Panc1 (cell line): ENCODE measurements at regions not wholly inside any gene's neighbourhood (a gene's known extent, or its start where the extent isn't known, plus 50 kb on each side); places are given as distances from the start of the nearest gene placed in this dataset.

Source experiments
- ATAC-seq: fragments of 200-7000 bp; cut with Tn5 transposase; 2 replicates; pipeline ENCODE4 v1.9.1; 2020; ENCODE audit warnings: mild to moderate bottlenecking, moderate library complexity
- BruUV-seq: library from RNA; stranded (reverse); fragments of 400-500 nt; replicated peaks from 2 replicates; lab custom pipeline; 2021; lab: Mats Ljungman, UMichigan
- CTCF ChIA-PET: fragments of 300-600 bp; sonication (Branson Sonifier 250); formaldehyde crosslinking; loops from one replicate; lab custom pipeline; 2022; ENCODE audit warnings: antibody characterized with exemption; lab: Charles Lee
- POLR2A ChIA-PET: fragments of 300-600 bp; sonication (Branson Sonifier 250); formaldehyde crosslinking; loops from one replicate; lab custom pipeline; 2022; ENCODE audit warnings: antibody characterized with exemption; lab: Charles Lee
- DNase-seq: peaks from one replicate; pipeline ENCODE4 v3.0.0-alpha.2; 2010; ENCODE audit warnings: low read depth, low spot score
- H3K27ac ChIP-seq: 2 replicates; pipeline ENCODE4 v1.5.1; 2011; ENCODE audit warnings: mild to moderate bottlenecking, low read length, inconsistent platforms
- H3K27me3 ChIP-seq: fragments of 200-500 bp; sonication (Bioruptor generic); 2 replicates; pipeline ENCODE4 v1.6.0; 2014; ENCODE audit warnings: low read length, inconsistent platforms; ENCODE audit not compliant: control insufficient read depth, insufficient read depth
- H3K36me3 ChIP-seq: fragments of 200-500 bp; sonication (Bioruptor generic); 2 replicates; pipeline ENCODE4 v1.5.1; 2014; ENCODE audit warnings: inconsistent platforms, mild to moderate bottlenecking, low read length, moderate library complexity; ENCODE audit not compliant: control insufficient read depth, insufficient read depth
- H3K4me1 ChIP-seq: 2 replicates; pipeline ENCODE4 v1.5.1; 2011; ENCODE audit warnings: inconsistent platforms, mild to moderate bottlenecking, low read length, moderate library complexity; ENCODE audit not compliant: control insufficient read depth, insufficient read depth
- H3K4me3 ChIP-seq, 2 experiments: 2 replicates each; pipeline ENCODE4 v1.5.1; 2011 to 2012; ENCODE audit warnings: low read depth in 2 of 2, low read length in 2 of 2, mild to moderate bottlenecking in 2 of 2, inconsistent platforms in 1 of 2, moderate library complexity in 1 of 2
- H3K9me3 ChIP-seq: fragments of 200-500 bp; sonication (Bioruptor generic); 2 replicates; pipeline ENCODE4 v1.5.1; 2014; ENCODE audit warnings: low read depth, mild to moderate bottlenecking, inconsistent platforms, low read length, moderate library complexity; ENCODE audit not compliant: control insufficient read depth, insufficient read depth
- CTCF ChIP-seq: fragments of 450-650 bp; IDR thresholded peaks from 2 replicates; pipeline ENCODE4 v1.5.1; 2017; ENCODE audit warnings: mild to moderate bottlenecking
- POLR2AphosphoS5 ChIP-seq: IDR thresholded peaks from 2 replicates; pipeline ENCODE4 v1.6.1; 2012; ENCODE audit warnings: mild to moderate bottlenecking, low read depth, low read length, moderate library complexity
- REST ChIP-seq, 2 experiments: IDR thresholded peaks; 2 replicates each; pipeline ENCODE4 v1.6.1; 2011 to 2012; ENCODE audit warnings: low read depth in 2 of 2, control low read depth in 1 of 2, low read length in 1 of 2, mild to moderate bottlenecking in 1 of 2, moderate library complexity in 1 of 2; ENCODE audit not compliant: insufficient read depth in 1 of 2
- SIN3A ChIP-seq: IDR thresholded peaks from 2 replicates; pipeline ENCODE4 v1.6.1; 2012; ENCODE audit warnings: low read depth, mild to moderate bottlenecking, low read length, moderate library complexity, borderline replicate concordance; ENCODE audit not compliant: insufficient read depth
- TCF7L2 ChIP-seq: IDR thresholded peaks from 2 replicates; pipeline ENCODE4 v1.6.1; 2011; ENCODE audit warnings: mild to moderate bottlenecking, low read depth, low read length, inconsistent platforms
- in situ Hi-C: cut with HindIII; loops from 2 replicates; pipeline ENCODE4 v1.10.0; 2016; ENCODE audit warnings: low sequenced_read_pairs, low pct_unique_long_range_greater_than_20kb
- intact Hi-C: fragments of 100-400 bp; cut with micrococcal nuclease; formaldehyde crosslinking; loops from one replicate; pipeline ENCODE4 v1.10.0; 2022; ENCODE audit not compliant: unreplicated experiment

- H3K9me3 ChIP-seq, result no peaks in the 10 kb centered on the region
- H3K27me3 ChIP-seq, result no peaks in the 10 kb centered on the region
- no peak overlapping the region for H3K27ac ChIP-seq
- intact Hi-C loops, result no loop called here
- H3K4me1 ChIP-seq, result no peaks in the 10 kb centered on the region
- DNase-seq (no peak), ATAC-seq (no peak)
- BruUV-seq, result no TSS peak
- CTCF ChIA-PET, result no interaction called here
- no peak overlapping the region for H3K4me3 ChIP-seq
- no peaks in the 10 kb centered on the region for H3K36me3 ChIP-seq
- in situ Hi-C loops, result no loop called here
- POLR2A ChIA-PET, result no interaction called here
- TF ChIP-seq CTCF (no peak), TCF7L2 (no peak), REST (IDR thresholded peaks at IDR 0.05; ENCODE audit: insufficient read depth in 1 of 2, low read depth in 2 of 2, low read length in 1 of 2) (no peak), POLR2AphosphoS5 (no peak), SIN3A (no peak)
Observed at GRCh38 chr9:89666364-89666763, 61.6 kb downstream of the GADD45G start.

- Histone ChIP-seq H3K36me3 (no peaks in the 10 kb centered on the region), H3K27me3 (no peaks in the 10 kb centered on the region), H3K27ac (no peak overlapping the region), H3K4me3 (no peak overlapping the region), H3K9me3 (no peaks in the 10 kb centered on the region), H3K4me1 (no peaks in the 10 kb centered on the region)
- ATAC-seq (no peak), DNase-seq (no peak)
- BruUV-seq, result no TSS peak
- in situ Hi-C loops, result no loop called here
- no peak for TF ChIP-seq SIN3A
- no peak for TF ChIP-seq POLR2AphosphoS5
- TF ChIP-seq REST (IDR thresholded peaks at IDR 0.05; ENCODE audit: insufficient read depth in 1 of 2, low read depth in 2 of 2, low read length in 1 of 2), result no peak
- no peak for TF ChIP-seq CTCF
- TF ChIP-seq TCF7L2, result no peak
- intact Hi-C loops, result no loop called here
- POLR2A ChIA-PET, result no interaction called here
- CTCF ChIA-PET, result no interaction called here
Observed at GRCh38 chr9:89666950-89667349, 62.1 kb downstream of the GADD45G start.
